ENCODE measurements at regions not wholly inside any gene's neighbourhood (a gene's known extent, or its start where the extent isn't known, plus 50 kb on each side); places are given as distances from the start of the nearest gene placed in this dataset.

DNA sequence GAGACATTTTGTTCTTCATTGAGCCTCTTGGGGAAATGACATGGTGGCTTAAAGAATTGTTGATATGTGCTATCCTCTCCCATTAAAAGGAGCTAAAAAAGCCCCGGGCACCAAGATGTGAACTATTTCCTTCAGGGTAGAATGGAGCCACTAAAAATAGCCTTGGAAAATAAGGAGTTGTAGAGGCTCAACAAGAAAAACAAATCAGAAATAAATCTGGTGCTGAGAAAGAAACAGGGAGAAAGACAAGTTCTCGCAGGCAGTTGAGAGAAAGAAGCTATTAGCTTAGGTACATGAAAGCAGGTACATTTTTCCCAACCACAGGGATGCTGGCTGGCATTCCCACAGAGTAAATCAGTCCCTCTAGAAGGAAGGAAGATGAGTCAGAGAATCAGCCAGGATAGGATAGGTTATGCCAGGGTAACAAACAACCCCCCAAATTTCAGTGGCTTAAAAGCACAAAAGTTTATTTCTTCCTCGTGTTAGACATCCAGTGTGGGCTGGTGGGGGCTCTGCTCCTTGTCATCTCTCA lies 134.6 kb upstream of the ADRA1B start:
- TF ChIP-seq, protein P1, sequence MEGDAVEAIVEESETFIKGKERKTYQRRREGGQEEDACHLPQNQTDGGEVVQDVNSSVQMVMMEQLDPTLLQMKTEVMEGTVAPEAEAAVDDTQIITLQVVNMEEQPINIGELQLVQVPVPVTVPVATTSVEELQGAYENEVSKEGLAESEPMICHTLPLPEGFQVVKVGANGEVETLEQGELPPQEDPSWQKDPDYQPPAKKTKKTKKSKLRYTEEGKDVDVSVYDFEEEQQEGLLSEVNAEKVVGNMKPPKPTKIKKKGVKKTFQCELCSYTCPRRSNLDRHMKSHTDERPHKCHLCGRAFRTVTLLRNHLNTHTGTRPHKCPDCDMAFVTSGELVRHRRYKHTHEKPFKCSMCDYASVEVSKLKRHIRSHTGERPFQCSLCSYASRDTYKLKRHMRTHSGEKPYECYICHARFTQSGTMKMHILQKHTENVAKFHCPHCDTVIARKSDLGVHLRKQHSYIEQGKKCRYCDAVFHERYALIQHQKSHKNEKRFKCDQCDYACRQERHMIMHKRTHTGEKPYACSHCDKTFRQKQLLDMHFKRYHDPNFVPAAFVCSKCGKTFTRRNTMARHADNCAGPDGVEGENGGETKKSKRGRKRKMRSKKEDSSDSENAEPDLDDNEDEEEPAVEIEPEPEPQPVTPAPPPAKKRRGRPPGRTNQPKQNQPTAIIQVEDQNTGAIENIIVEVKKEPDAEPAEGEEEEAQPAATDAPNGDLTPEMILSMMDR (IDR thresholded peaks at IDR 0.05; ENCODE audit: poor library complexity), result no peak
- no peak for TF ChIP-seq EZH2 (IDR thresholded peaks at IDR 0.05; ENCODE audit: borderline replicate concordance)
- TF ChIP-seq EZH2phosphoT487 (IDR thresholded peaks at IDR 0.05; ENCODE audit: low read depth, severe bottlenecking, unreplicated experiment), result no peak

All from hepatocyte (in vitro differentiated cells).